Neural cell (in vitro differentiated cells): ENCODE measurements at regions not wholly inside any gene's neighbourhood (a gene's known extent, or its start where the extent isn't known, plus 50 kb on each side); places are given as distances from the start of the nearest gene placed in this dataset.

Experiments
- CTCF ChIP-seq: fragments of 450-650 bp; IDR thresholded peaks from 2 replicates; pipeline ENCODE4 v1.5.1; 2014; ENCODE audit warnings: antibody characterized with exemption, mild to moderate bottlenecking, moderate library complexity; ENCODE audit not compliant: poor library complexity, severe bottlenecking
- EZH2 ChIP-seq: fragments of 200-600, 300-800 bp; shearing (Covaris generic), sonication (generic); IDR thresholded peaks from 2 replicates; pipeline ENCODE4 v1.6.1; 2014; ENCODE audit warnings: antibody characterized with exemption, low read length, borderline replicate concordance, mild to moderate bottlenecking; ENCODE audit not compliant: insufficient read depth, poor library complexity, severe bottlenecking
- POLR2AphosphoS5 ChIP-seq: IDR thresholded peaks from 2 replicates; pipeline ENCODE4 v1.6.1; 2012
- REST ChIP-seq: IDR thresholded peaks from 2 replicates; pipeline ENCODE4 v1.6.1; 2012; ENCODE audit warnings: borderline replicate concordance
- SMC3 ChIP-seq: fragments of 450-650 bp; conservative IDR thresholded peaks from 2 replicates; pipeline ENCODE4 v1.6.1; 2014; ENCODE audit warnings: antibody characterized with exemption, mild to moderate bottlenecking, moderate library complexity; ENCODE audit not compliant: poor library complexity
- TAF1 ChIP-seq: IDR thresholded peaks from 2 replicates; pipeline ENCODE4 v1.6.1; 2012; ENCODE audit warnings: low read depth

DNA sequence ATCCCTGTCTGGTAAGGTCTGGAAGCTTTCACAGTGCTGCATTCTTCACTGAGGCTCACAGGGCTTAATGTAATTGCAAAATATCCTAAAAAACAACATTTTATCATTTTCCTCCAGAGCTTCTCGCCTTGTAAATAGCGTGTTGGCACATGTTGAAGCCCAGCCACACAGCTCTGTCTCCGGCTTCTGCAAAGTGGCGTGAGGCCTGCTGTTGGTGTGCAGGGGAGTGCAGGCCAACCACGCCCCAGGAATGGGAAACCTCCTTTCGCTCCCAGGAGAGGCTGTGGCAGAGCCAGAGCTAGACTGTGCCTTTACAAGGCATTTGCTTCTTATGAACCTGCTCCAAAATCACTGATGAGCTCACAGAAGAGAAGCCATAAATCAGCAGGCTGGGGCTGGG lies 248.2 kb upstream of the MAF start:
- TF ChIP-seq TAF1 = no peak
- no peak for TF ChIP-seq REST
- TF ChIP-seq SMC3 = no peak
- no peak for TF ChIP-seq EZH2
- no peak for TF ChIP-seq CTCF
- no peak for TF ChIP-seq POLR2AphosphoS5
